BE2C (cell line): ENCODE measurements at regions not wholly inside any gene's neighbourhood (a gene's known extent, or its start where the extent isn't known, plus 50 kb on each side); places are given as distances from the start of the nearest gene placed in this dataset.

ENCODE experiments used
- DNase-seq: peaks from one replicate; pipeline ENCODE4 v3.0.0-alpha.2; 2020
- H3K27me3 ChIP-seq: fragments of 250-450 bp; sonication (Bioruptor Pico); 2 replicates; pipeline ENCODE4 v1.5.1; 2020; ENCODE audit warnings: mild to moderate bottlenecking
- H3K36me3 ChIP-seq: fragments of 250-450 bp; sonication (Bioruptor Pico); 2 replicates; pipeline ENCODE4 v1.5.1; 2020; ENCODE audit warnings: mild to moderate bottlenecking
- H3K4me1 ChIP-seq: fragments of 250-450 bp; sonication (Bioruptor Pico); 2 replicates; pipeline ENCODE4 v1.5.1; 2020
- H3K4me3 ChIP-seq: 2 replicates; pipeline ENCODE4 v1.5.1; 2011; ENCODE audit warnings: low read depth, low read length
- H3K9me3 ChIP-seq: fragments of 250-450 bp; sonication (Bioruptor Pico); 2 replicates; pipeline ENCODE4 v1.5.1; 2020
- CTCF ChIP-seq: IDR thresholded peaks from 2 replicates; pipeline ENCODE4 v1.5.1; 2012; ENCODE audit warnings: mild to moderate bottlenecking, low read depth, low read length

DNA sequence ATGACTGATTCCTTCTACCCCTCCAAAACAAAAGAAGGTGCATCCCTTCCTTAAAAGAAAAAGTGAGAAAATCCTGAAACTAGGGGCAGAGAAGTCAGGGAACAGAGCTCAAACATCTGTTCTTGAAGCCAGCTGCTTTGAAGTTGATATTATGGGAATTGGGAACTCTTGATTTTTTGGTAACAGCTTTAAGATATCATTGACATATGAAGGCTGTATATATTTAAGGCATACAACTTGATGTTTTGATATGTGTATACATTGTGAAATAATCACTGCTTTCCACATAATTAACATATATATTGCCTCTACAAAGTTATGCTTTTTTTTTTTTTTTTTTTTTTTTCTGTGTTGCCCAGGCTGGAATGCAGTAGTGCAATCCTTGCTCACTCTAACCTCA is 117.1 kb downstream of the AKAP11 start:
- Histone ChIP-seq H3K27me3 (no peaks in the 10 kb centered on the region), H3K4me1 (no peaks in the 10 kb centered on the region), H3K4me3 (no peak overlapping the region), H3K36me3 (no peaks in the 10 kb centered on the region), H3K9me3 (no peaks in the 10 kb centered on the region)
- no peak for TF ChIP-seq CTCF
- no peak for DNase-seq

- Histone ChIP-seq H3K9me3 (no peaks in the 10 kb centered on the region), H3K4me1 (no peaks in the 10 kb centered on the region), H3K36me3 (no peaks in the 10 kb centered on the region), H3K27me3 (0 out of 2 replicates have a peak, but pooled peaks cover 3% of the 10 kb centered on the region), H3K4me3 (no peak overlapping the region)
- no peak for DNase-seq
- TF ChIP-seq CTCF, result no peak
Observed at GRCh38 chr13:42392180-42392579, 120.2 kb downstream of the AKAP11 start.

GRCh38 chr13:42392716-42393572 is 121.0 kb downstream of the AKAP11 start:
- DNase-seq, result no peak
- H3K4me3 ChIP-seq, result no peak overlapping the region
- no peak for TF ChIP-seq CTCF

GRCh38 chr13:42393573-42394360 is 121.8 kb downstream of the AKAP11 start:
- no peaks in the 10 kb centered on the region for H3K4me1 ChIP-seq
- peaks cover 11% of the 10 kb centered on the region; the same call in 1 of the 2 replicates for H3K27me3 ChIP-seq
- no peak overlapping the region for H3K4me3 ChIP-seq
- H3K36me3 ChIP-seq, result no peaks in the 10 kb centered on the region
- H3K9me3 ChIP-seq, result no peaks in the 10 kb centered on the region
- no peak for DNase-seq
- no peak for TF ChIP-seq CTCF

More at GRCh38 chr13:42392716-42393572, 121.0 kb downstream of the AKAP11 start:
- Histone ChIP-seq H3K36me3 (no peaks in the 10 kb centered on the region), H3K9me3 (no peaks in the 10 kb centered on the region), H3K4me1 (no peaks in the 10 kb centered on the region), H3K27me3 (peaks cover 7% of the 10 kb centered on the region; the same call in 1 of the 2 replicates)

DNA sequence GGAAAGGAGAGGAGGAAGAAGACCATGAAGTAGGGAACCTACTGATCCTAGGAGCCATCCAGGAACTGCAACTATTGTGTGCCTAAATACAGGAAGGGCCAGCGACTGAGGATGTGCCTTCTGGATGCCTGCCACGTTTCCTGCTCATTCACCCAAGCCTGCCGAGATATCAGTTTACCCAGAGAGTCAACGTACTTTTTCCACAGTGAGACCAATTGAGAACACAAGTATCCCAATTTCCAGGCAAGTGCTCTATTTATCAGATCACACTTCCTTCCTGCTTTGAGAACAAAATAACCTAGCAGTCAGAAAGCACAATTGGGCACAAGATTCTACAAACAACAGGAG is 122.4 kb downstream of the AKAP11 start:
- no peak for DNase-seq
- no peak for TF ChIP-seq CTCF
- Histone ChIP-seq H3K36me3 (no peaks in the 10 kb centered on the region), H3K9me3 (no peaks in the 10 kb centered on the region), H3K4me3 (no peak overlapping the region), H3K27me3 (peaks cover 11% of the 10 kb centered on the region; the same call in 1 of the 2 replicates), H3K4me1 (no peaks in the 10 kb centered on the region)
